ENCODE measurements at regions not wholly inside any gene's neighbourhood (a gene's known extent, or its start where the extent isn't known, plus 50 kb on each side); places are given as distances from the start of the nearest gene placed in this dataset.

- no peak for TF ChIP-seq THRAP3 (IDR thresholded peaks at IDR 0.05; ENCODE audit: borderline replicate concordance)
- peak; percentile 50 for TF ChIP-seq BHLHE40 (IDR thresholded peaks at IDR 0.05; ENCODE audit: low read length)
- TF ChIP-seq ZNF717 (CRISPR knock-in tag; IDR thresholded peaks at IDR 0.05) = no peak
- TF ChIP-seq PYGO2 (tag; IDR thresholded peaks at IDR 0.05) = no peak
- no peak for TF ChIP-seq ZBTB8A (IDR thresholded peaks at IDR 0.05; ENCODE audit: partially characterized antibody)
- no peak for TF ChIP-seq MYNN (IDR thresholded peaks at IDR 0.05)
- TF ChIP-seq MYNN (CRISPR knock-in tag; IDR thresholded peaks at IDR 0.05) = no peak
- no peak for TF ChIP-seq SRF (CRISPR knock-in tag; IDR thresholded peaks at IDR 0.05)
- TF ChIP-seq ZNF174 (CRISPR knock-in tag; IDR thresholded peaks at IDR 0.05) = no peak
- TF ChIP-seq, protein P1, sequence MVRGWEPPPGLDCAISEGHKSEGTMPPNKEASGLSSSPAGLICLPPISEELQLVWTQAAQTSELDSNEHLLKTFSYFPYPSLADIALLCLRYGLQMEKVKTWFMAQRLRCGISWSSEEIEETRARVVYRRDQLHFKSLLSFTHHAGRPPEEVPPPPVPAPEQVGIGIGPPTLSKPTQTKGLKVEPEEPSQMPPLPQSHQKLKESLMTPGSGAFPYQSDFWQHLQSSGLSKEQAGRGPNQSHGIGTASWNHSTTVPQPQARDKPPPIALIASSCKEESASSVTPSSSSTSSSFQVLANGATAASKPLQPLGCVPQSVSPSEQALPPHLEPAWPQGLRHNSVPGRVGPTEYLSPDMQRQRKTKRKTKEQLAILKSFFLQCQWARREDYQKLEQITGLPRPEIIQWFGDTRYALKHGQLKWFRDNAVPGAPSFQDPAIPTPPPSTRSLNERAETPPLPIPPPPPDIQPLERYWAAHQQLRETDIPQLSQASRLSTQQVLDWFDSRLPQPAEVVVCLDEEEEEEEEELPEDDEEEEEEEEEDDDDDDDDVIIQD (CRISPR knock-in tag; IDR thresholded peaks at IDR 0.05) = no peak
- TF ChIP-seq SMARCC2 (IDR thresholded peaks at IDR 0.05; ENCODE audit: low read depth) = no peak
- TF ChIP-seq, protein P2, sequence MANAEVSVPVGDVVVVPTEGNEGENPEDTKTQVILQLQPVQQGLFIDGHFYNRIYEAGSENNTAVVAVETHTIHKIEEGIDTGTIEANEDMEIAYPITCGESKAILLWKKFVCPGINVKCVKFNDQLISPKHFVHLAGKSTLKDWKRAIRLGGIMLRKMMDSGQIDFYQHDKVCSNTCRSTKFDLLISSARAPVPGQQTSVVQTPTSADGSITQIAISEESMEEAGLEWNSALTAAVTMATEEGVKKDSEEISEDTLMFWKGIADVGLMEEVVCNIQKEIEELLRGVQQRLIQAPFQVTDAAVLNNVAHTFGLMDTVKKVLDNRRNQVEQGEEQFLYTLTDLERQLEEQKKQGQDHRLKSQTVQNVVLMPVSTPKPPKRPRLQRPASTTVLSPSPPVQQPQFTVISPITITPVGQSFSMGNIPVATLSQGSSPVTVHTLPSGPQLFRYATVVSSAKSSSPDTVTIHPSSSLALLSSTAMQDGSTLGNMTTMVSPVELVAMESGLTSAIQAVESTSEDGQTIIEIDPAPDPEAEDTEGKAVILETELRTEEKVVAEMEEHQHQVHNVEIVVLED (CRISPR knock-in tag; IDR thresholded peaks at IDR 0.05) = no peak
- no peak for TF ChIP-seq RBM22 (IDR thresholded peaks at IDR 0.05; ENCODE audit: low read depth, low read length, poor library complexity, severe bottlenecking)
- TF ChIP-seq ZNF830 (CRISPR knock-in tag; IDR thresholded peaks at IDR 0.05) = no peak
- no peak for TF ChIP-seq ATF6 (CRISPR knock-in tag; IDR thresholded peaks at IDR 0.05)
- TF ChIP-seq ADNP (tag; IDR thresholded peaks at IDR 0.05) = no peak
- no peak for TF ChIP-seq NCOA1 (IDR thresholded peaks at IDR 0.05; ENCODE audit: low read depth)
- no peak for TF ChIP-seq ZNF75A (CRISPR knock-in tag; IDR thresholded peaks at IDR 0.05)
- no peak for TF ChIP-seq POLR2G (IDR thresholded peaks at IDR 0.05; ENCODE audit: low read depth, low read length)
- TF ChIP-seq PTBP1 (IDR thresholded peaks at IDR 0.05; ENCODE audit: low read depth, low read length) = no peak
- no peak for TF ChIP-seq GTF2A2 (tag; IDR thresholded peaks at IDR 0.05)
- TF ChIP-seq ZNF584 (CRISPR knock-in tag; IDR thresholded peaks at IDR 0.05; ENCODE audit: low read depth) = no peak
- TF ChIP-seq ZBED1 (IDR thresholded peaks at IDR 0.05) = no peak
- TF ChIP-seq, protein P3, sequence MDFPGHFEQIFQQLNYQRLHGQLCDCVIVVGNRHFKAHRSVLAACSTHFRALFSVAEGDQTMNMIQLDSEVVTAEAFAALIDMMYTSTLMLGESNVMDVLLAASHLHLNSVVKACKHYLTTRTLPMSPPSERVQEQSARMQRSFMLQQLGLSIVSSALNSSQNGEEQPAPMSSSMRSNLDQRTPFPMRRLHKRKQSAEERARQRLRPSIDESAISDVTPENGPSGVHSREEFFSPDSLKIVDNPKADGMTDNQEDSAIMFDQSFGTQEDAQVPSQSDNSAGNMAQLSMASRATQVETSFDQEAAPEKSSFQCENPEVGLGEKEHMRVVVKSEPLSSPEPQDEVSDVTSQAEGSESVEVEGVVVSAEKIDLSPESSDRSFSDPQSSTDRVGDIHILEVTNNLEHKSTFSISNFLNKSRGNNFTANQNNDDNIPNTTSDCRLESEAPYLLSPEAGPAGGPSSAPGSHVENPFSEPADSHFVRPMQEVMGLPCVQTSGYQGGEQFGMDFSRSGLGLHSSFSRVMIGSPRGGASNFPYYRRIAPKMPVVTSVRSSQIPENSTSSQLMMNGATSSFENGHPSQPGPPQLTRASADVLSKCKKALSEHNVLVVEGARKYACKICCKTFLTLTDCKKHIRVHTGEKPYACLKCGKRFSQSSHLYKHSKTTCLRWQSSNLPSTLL (IDR thresholded peaks at IDR 0.05) = no peak
- peak; percentile 58; the same call in 1 of the 2 replicates for TF ChIP-seq CTBP1 (IDR thresholded peaks at IDR 0.05; ENCODE audit: borderline replicate concordance)
Observed at GRCh38 chr6:163729127-163729872, 314.8 kb downstream of the QKI start (continued).

Data from K562 (cell line).